HEK293T (cell line): ENCODE measurements at regions not wholly inside any gene's neighbourhood (a gene's known extent, or its start where the extent isn't known, plus 50 kb on each side); places are given as distances from the start of the nearest gene placed in this dataset.

Source experiments
- BHLHE40 ChIP-seq: fragments of 450-650 bp; IDR thresholded peaks from 2 replicates; pipeline ENCODE4 v1.6.1; 2016; ENCODE audit warnings: mild to moderate bottlenecking, moderate library complexity, borderline replicate concordance
- CTBP1 ChIP-seq: fragments of 450-650 bp; IDR thresholded peaks from 2 replicates; pipeline ENCODE4 v1.6.1; 2016; ENCODE audit warnings: borderline replicate concordance
- FOXM1 ChIP-seq: fragments of 450-650 bp; IDR thresholded peaks from 2 replicates; pipeline ENCODE4 v1.6.1; 2017; ENCODE audit warnings: mild to moderate bottlenecking, borderline replicate concordance
- HDGF ChIP-seq: fragments of 450-650 bp; IDR thresholded peaks from 2 replicates; pipeline ENCODE4 v1.6.1; 2017; ENCODE audit warnings: antibody characterized with exemption, borderline replicate concordance
- SUZ12 ChIP-seq: fragments of 450-650 bp; IDR thresholded peaks from 2 replicates; pipeline ENCODE4 v1.6.1; 2016; ENCODE audit warnings: mild to moderate bottlenecking
- TARDBP ChIP-seq: fragments of 450-650 bp; IDR thresholded peaks from 2 replicates; pipeline ENCODE4 v1.6.1; 2016

DNA sequence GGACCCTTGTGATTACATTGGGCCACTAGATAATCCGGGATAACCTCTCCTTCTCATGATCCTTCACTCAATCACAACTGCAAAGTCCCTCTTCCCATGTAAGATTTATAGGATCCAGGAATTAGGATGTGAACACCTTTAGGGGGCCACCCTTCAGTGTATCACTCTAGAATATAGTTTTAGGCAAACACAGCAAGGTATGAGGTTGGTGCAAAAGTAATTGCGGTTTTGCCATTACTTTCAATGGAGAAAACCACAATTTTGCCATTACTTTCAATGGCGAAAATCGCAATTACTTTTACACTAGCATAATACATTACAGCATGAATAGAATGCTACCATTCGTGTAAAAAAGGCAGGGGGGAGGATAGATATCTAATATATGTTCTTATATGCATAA lies 104.0 kb downstream of the BAMBI start:
- TF ChIP-seq HDGF (no peak), TARDBP (no peak), SUZ12 (no peak), CTBP1 (no peak), BHLHE40 (no peak), FOXM1 (no peak)
